AG09309 (cell line): ENCODE measurements at regions not wholly inside any gene's neighbourhood (a gene's known extent, or its start where the extent isn't known, plus 50 kb on each side); places are given as distances from the start of the nearest gene placed in this dataset.
"Not testable (repeated sequence)": the region's sequence is repeated elsewhere in the genome, so short reads cannot be mapped to it uniquely, and the experiment has no call there.

Experiments
- DNase-seq: peaks from one replicate; pipeline ENCODE4 v3.0.0-alpha.2; 2010; ENCODE audit warnings: low read depth
- H3K4me3 ChIP-seq: 2 replicates; pipeline ENCODE4 v1.5.1; 2011; ENCODE audit warnings: mild to moderate bottlenecking, low read depth, low read length, moderate library complexity; ENCODE audit not compliant: control insufficient read depth
- CTCF ChIP-seq: IDR thresholded peaks from 2 replicates; pipeline ENCODE4 v1.5.1; 2011; ENCODE audit warnings: mild to moderate bottlenecking, low read depth, low read length, inconsistent platforms; ENCODE audit not compliant: insufficient read depth, control insufficient read depth; ENCODE audit errors: missing control alignments

GRCh38 chr5:166909926-166910325 is 1381.5 kb upstream of the WWC1 start:
- no peak overlapping the region for H3K4me3 ChIP-seq
- no peak for TF ChIP-seq CTCF
- DNase-seq = no peak

- H3K4me3 ChIP-seq = no peak overlapping the region
- no peak for DNase-seq
- TF ChIP-seq CTCF = no peak
Measured at GRCh38 chr5:166910995-166911394, 1380.5 kb upstream of the WWC1 start.

- H3K4me3 ChIP-seq = no peak overlapping the region
- no peak for TF ChIP-seq CTCF
- DNase-seq = no peak
Measured at GRCh38 chr5:166916021-166916420, 1375.4 kb upstream of the WWC1 start.

- H3K4me3 ChIP-seq = no peak overlapping the region
- no peak for TF ChIP-seq CTCF
- DNase-seq = no peak
Measured at GRCh38 chr5:166926138-166926537, 1365.3 kb upstream of the WWC1 start.

GRCh38 chr5:166926806-166927475 is 1364.5 kb upstream of the WWC1 start:
- DNase-seq, H3K4me3 ChIP-seq: not testable (repeated sequence)

- no peak overlapping the region for H3K4me3 ChIP-seq
- DNase-seq = no peak
- no peak for TF ChIP-seq CTCF
Measured at GRCh38 chr5:166936351-166936750, 1355.1 kb upstream of the WWC1 start.

- TF ChIP-seq CTCF = no peak
- H3K4me3 ChIP-seq = no peak overlapping the region
- no peak for DNase-seq
Measured at GRCh38 chr5:166938071-166938470, 1353.4 kb upstream of the WWC1 start.
